Endothelial cell of umbilical vein (primary cell): ENCODE measurements at regions not wholly inside any gene's neighbourhood (a gene's known extent, or its start where the extent isn't known, plus 50 kb on each side); places are given as distances from the start of the nearest gene placed in this dataset.

Experiments
- BruUV-seq: library from RNA; stranded (reverse); fragments of 400-500 nt; replicated peaks from 2 replicates; lab custom pipeline; 2021; lab: Mats Ljungman, UMichigan
- CTCF ChIA-PET: fragments of 300-600, 350-600 bp; sonication (Branson Sonifier 250); formaldehyde crosslinking; loops from one replicate; lab custom pipeline; 2021; ENCODE audit warnings: antibody characterized with exemption, inconsistent platforms; lab: Charles Lee
- POLR2A ChIA-PET: fragments of 300-600, 350-600 bp; sonication (Branson Sonifier 250); formaldehyde crosslinking; loops from one replicate; lab custom pipeline; 2021; ENCODE audit warnings: antibody characterized with exemption, inconsistent platforms; lab: Charles Lee
- DNase-seq: peaks from one replicate; pipeline ENCODE4 v3.0.0-alpha.2; 2011; ENCODE audit warnings: low read depth, low spot score
- FAIRE-seq: peaks from 2 replicates; lab custom pipeline; 2011; peaks lifted over from hg19 to GRCh38; lab: Jason Lieb, UNC
- H2AFZ ChIP-seq: 2 replicates; pipeline ENCODE4 v1.6.0; 2012; ENCODE audit warnings: low read depth, low read length, control low read depth, inconsistent platforms
- H3K27ac ChIP-seq: 2 replicates; pipeline ENCODE4 v1.5.1; 2011; ENCODE audit warnings: low read depth, mild to moderate bottlenecking, control low read depth, low read length, moderate library complexity; ENCODE audit not compliant: insufficient read depth
- H3K27me3 ChIP-seq, 2 experiments: 2 replicates each; pipeline versions ENCODE4 v1.6.0 to v1.6.1; 2011; ENCODE audit warnings: low read length in 2 of 2, mixed read lengths in 1 of 2; ENCODE audit not compliant: control insufficient read depth in 2 of 2, insufficient read depth in 2 of 2
- H3K36me3 ChIP-seq, 2 experiments: 2 replicates in 1 of 2; 3 replicates in 1 of 2; pipeline ENCODE4 v1.5.1; 2011; ENCODE audit warnings: low read length in 2 of 2, mild to moderate bottlenecking in 1 of 2, moderate library complexity in 1 of 2; ENCODE audit not compliant: control insufficient read depth in 2 of 2, insufficient read depth in 2 of 2; ENCODE audit errors: extremely low read depth in 1 of 2
- H3K4me1 ChIP-seq: 3 replicates; pipeline ENCODE4 v1.5.1; 2011; ENCODE audit warnings: mild to moderate bottlenecking, low read length; ENCODE audit not compliant: control insufficient read depth, insufficient read depth; ENCODE audit errors: extremely low read depth
- H3K4me2 ChIP-seq: 2 replicates; pipeline ENCODE4 v1.6.1; 2011; ENCODE audit warnings: low read length, control low read depth, mixed read lengths; ENCODE audit not compliant: insufficient read depth
- H3K4me3 ChIP-seq, 3 experiments: fragments of 200-600 bp in 1 of 3; sonication (generic), shearing (Covaris generic) in 1 of 3; replicated peaks in 1 of 3; 2 replicates each; pipeline ENCODE4 v1.5.1; 2011 to 2016; ENCODE audit warnings: control low read depth in 3 of 3, low read length in 3 of 3, mild to moderate bottlenecking in 2 of 3, inconsistent platforms in 1 of 3, low read depth in 1 of 3, moderate library complexity in 1 of 3; ENCODE audit not compliant: insufficient read depth in 1 of 3
- H3K79me2 ChIP-seq: 2 replicates; pipeline ENCODE4 v1.6.0; 2012; ENCODE audit warnings: low read length, inconsistent platforms; ENCODE audit not compliant: control insufficient read depth, insufficient read depth
- H3K9ac ChIP-seq: replicated peaks from 2 replicates; pipeline ENCODE3; 2011; ENCODE audit warnings: low read length, control low read depth; ENCODE audit not compliant: insufficient read depth; ENCODE audit errors: extremely low read depth
- H3K9me1 ChIP-seq: replicated peaks from 3 replicates; pipeline ENCODE4 v1.6.0; 2011; ENCODE audit warnings: mild to moderate bottlenecking, low read length; ENCODE audit not compliant: control insufficient read depth, insufficient read depth; ENCODE audit errors: extremely low read depth
- H3K9me3 ChIP-seq: replicated peaks from 2 replicates; pipeline ENCODE4 v1.5.1; 2012; ENCODE audit warnings: low read length, inconsistent platforms; ENCODE audit not compliant: control insufficient read depth, insufficient read depth
- H4K20me1 ChIP-seq: replicated peaks from 2 replicates; pipeline ENCODE3; 2011; ENCODE audit warnings: mild to moderate bottlenecking, low read length; ENCODE audit not compliant: control insufficient read depth, insufficient read depth; ENCODE audit errors: extremely low read depth
- CTCF ChIP-seq, 2 donors: IDR thresholded peaks; 1 replicate in 1 of 2; 2 replicates in 1 of 2; pipeline ENCODE4 v1.5.1; 2011; ENCODE audit warnings: low read length in 2 of 2, mild to moderate bottlenecking in 2 of 2, moderate library complexity in 2 of 2, control low read depth in 1 of 2, inconsistent platforms in 1 of 2, low read depth in 1 of 2; ENCODE audit not compliant: insufficient read depth in 1 of 2; ENCODE audit errors: extremely low read depth in 1 of 2
- EZH2 ChIP-seq: IDR thresholded peaks from 2 replicates; pipeline ENCODE4 v1.6.1; 2012; ENCODE audit warnings: borderline replicate concordance, low read depth, mild to moderate bottlenecking, moderate library complexity, low read length, inconsistent platforms; ENCODE audit not compliant: severe bottlenecking
- GATA2 ChIP-seq: IDR thresholded peaks from 2 replicates; pipeline ENCODE4 v1.7.0; 2011; ENCODE audit warnings: low read depth, mild to moderate bottlenecking, moderate library complexity, mixed read lengths, low read length; ENCODE audit not compliant: insufficient read length, insufficient read depth
- JUN ChIP-seq: IDR thresholded peaks from 2 replicates; pipeline ENCODE4 v1.6.1; 2011; ENCODE audit warnings: borderline replicate concordance, low read depth; ENCODE audit not compliant: insufficient read length, insufficient read depth
- MAX ChIP-seq: IDR thresholded peaks from 2 replicates; pipeline ENCODE4 v1.6.1; 2011; ENCODE audit not compliant: insufficient read depth, insufficient read length
- MYC ChIP-seq: IDR thresholded peaks from one replicate; pipeline ENCODE4 v1.6.1; 2011; ENCODE audit warnings: mild to moderate bottlenecking, low read depth, low read length
- POLR2A ChIP-seq: IDR thresholded peaks from 2 replicates; pipeline ENCODE4 v1.6.1; 2012; ENCODE audit warnings: low read depth, mild to moderate bottlenecking, control low read depth, low read length
- POLR2AphosphoS5 ChIP-seq: IDR thresholded peaks from 2 replicates; pipeline ENCODE4 v1.6.1; 2012; ENCODE audit warnings: low read depth, mild to moderate bottlenecking, control low read depth, low read length, moderate library complexity; ENCODE audit not compliant: insufficient read depth
- dilution Hi-C: fragments of 300-500 bp; cut with MboI; formaldehyde crosslinking; loops from one replicate; pipeline ENCODE4 v1.15.0; 2019; ENCODE audit warnings: low sequenced_read_pairs; ENCODE audit not compliant: extremely low pct_ligation_motif_present
- intact Hi-C: fragments of 100-400 bp; cut with micrococcal nuclease; formaldehyde crosslinking; loops from one replicate; pipeline ENCODE4 v1.10.0; 2022

GRCh38 chr1:177341773-177342172 is 171.0 kb downstream of the BRINP2 start:
- no peak for DNase-seq
- FAIRE-seq, result no peak
- TF ChIP-seq EZH2, result no peak
- TF ChIP-seq POLR2A, result no peak
- no peak for TF ChIP-seq JUN
- TF ChIP-seq POLR2AphosphoS5, result no peak
- no peak for TF ChIP-seq CTCF (IDR thresholded peaks at IDR 0.05; ENCODE audit: extremely low read depth in 1 of 2, insufficient read depth in 1 of 2, low read depth in 1 of 2, low read length in 2 of 2)
- TF ChIP-seq MYC, result no peak
- TF ChIP-seq MAX, result no peak
- TF ChIP-seq GATA2, result no peak
- H3K4me1 ChIP-seq, result no peaks in the 10 kb centered on the region
- no peaks in the 10 kb centered on the region for H3K9me1 ChIP-seq
- H3K9me3 ChIP-seq, result no peaks in the 10 kb centered on the region
- H3K4me3 ChIP-seq, result no peak overlapping the region
- intact Hi-C loops, result no loop called here
- no peaks in the 10 kb centered on the region for H3K27me3 ChIP-seq
- no peaks in the 10 kb centered on the region for H3K79me2 ChIP-seq
- POLR2A ChIA-PET, result no interaction called here
- no peaks in the 10 kb centered on the region for H4K20me1 ChIP-seq
- no peaks in the 10 kb centered on the region for H3K36me3 ChIP-seq
- H2AFZ ChIP-seq, result no peak overlapping the region
- no TSS peak for BruUV-seq
- H3K4me2 ChIP-seq, result no peak overlapping the region
- dilution Hi-C loops, result no loop called here
- no peak overlapping the region for H3K9ac ChIP-seq
- CTCF ChIA-PET, result no interaction called here
- H3K27ac ChIP-seq, result no peak overlapping the region
